ENCODE measurements at regions not wholly inside any gene's neighbourhood (a gene's known extent, or its start where the extent isn't known, plus 50 kb on each side); places are given as distances from the start of the nearest gene placed in this dataset.

DNA sequence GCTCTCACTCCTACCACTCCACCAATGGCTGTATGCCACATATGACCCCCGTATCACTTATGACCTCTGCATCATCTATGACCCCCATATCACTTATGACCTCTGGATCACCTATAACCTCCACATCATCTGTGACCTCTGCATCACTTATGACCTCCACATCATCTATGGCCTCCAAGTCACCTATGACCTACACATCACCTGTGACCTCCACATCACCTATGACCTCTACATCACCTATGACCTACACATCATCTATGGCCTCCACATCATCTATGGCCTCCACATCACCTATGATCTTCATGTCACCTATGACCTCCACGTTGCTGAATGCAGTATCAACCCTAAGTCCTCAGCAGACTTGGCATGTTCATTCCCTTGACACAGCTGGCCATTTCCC, 271.2 kb downstream of the MATN1 start:
- POLR2A ChIA-PET = no interaction called here
- no peak for DNase-seq (ENCODE audit: extremely low spot score)
- CTCF ChIA-PET = no interaction called here
- no peak for TF ChIP-seq NFRKB (IDR thresholded peaks at IDR 0.05)
- no peak for TF ChIP-seq LEF1 (IDR thresholded peaks at IDR 0.05; ENCODE audit: borderline replicate concordance)

DNA sequence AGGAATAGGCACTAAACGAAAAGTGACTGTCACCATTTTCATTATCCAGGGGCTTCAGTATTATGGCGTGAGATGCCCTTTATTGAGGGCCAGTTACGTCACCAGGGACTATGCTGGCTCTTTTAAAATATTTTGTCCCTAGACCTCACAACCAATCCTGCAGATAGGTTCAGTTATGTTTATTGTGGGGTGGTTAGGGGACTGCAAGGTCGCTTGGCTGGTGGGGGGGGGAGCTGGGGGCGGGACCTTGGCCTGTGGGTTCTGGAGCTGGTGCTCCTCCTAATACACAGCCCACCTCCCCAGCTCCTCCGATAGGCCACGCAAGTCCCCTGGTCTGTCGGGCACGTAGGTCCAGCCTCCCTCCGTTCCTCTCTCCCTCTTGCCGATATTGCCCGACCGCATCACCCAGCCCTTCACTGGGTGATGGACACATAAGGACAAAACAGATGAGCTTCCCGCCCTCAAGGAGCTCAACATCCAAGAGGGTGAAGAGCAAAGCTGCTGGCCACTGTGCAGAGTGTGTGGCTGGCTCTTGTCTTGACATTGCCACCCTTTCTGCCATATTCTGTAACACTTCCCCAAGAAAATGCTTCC, 271.8 kb downstream of the MATN1 start:
- TF ChIP-seq CTBP1 (IDR thresholded peaks at IDR 0.05; ENCODE audit: borderline replicate concordance) (no peak), NFRKB (IDR thresholded peaks at IDR 0.05) (no peak), LEF1 (IDR thresholded peaks at IDR 0.05; ENCODE audit: borderline replicate concordance) (no peak), ARNT (IDR thresholded peaks at IDR 0.05) (no peak), ZNF384 (IDR thresholded peaks at IDR 0.05) (no peak)
- ChIA-PET POLR2A (no interaction called here), CTCF (no interaction called here)
- no peak for DNase-seq (ENCODE audit: extremely low spot score)

DNA sequence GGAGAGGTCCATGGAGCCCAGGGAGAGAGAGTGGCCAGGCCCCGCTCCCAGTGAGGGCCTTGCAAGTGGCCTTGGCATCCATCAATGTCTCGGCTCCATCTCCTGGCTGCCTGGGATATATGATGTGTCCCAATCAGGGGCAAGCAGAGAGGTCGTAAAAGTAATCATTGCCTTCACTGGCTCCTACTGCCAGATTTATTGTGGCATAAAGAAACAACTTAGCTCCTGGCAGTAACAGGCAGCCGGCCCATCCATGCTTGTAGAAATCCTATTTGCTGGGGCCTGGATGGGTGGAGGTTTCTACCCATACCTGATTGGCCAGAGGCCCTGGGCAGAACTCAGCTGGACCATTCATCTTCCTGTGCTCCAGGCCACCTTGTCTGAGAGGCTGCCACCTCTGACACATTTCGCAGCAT, 272.6 kb downstream of the MATN1 start:
- CTCF ChIA-PET = no interaction called here
- TF ChIP-seq SP1 (IDR thresholded peaks at IDR 0.05) (no peak), ZNF384 (IDR thresholded peaks at IDR 0.05) (no peak), ELF4 (IDR thresholded peaks at IDR 0.05) (no peak), ARNT (IDR thresholded peaks at IDR 0.05) (no peak), FOXK2 (IDR thresholded peaks at IDR 0.05) (no peak), NFRKB (IDR thresholded peaks at IDR 0.05) (no peak)
- TF ChIP-seq, protein P1, sequence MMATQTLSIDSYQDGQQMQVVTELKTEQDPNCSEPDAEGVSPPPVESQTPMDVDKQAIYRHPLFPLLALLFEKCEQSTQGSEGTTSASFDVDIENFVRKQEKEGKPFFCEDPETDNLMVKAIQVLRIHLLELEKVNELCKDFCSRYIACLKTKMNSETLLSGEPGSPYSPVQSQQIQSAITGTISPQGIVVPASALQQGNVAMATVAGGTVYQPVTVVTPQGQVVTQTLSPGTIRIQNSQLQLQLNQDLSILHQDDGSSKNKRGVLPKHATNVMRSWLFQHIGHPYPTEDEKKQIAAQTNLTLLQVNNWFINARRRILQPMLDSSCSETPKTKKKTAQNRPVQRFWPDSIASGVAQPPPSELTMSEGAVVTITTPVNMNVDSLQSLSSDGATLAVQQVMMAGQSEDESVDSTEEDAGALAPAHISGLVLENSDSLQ (IDR thresholded peaks at IDR 0.05) = 0 out of 2 replicates have a peak, but pooled peaks have one; percentile 27
- no peak for DNase-seq (ENCODE audit: extremely low spot score)
- POLR2A ChIA-PET = no interaction called here

GRCh38 chr1:30450148-30450817, 273.1 kb downstream of the MATN1 start:
- ChIA-PET POLR2A (no interaction called here), CTCF (no interaction called here)
- no peak for DNase-seq (ENCODE audit: extremely low spot score)
- TF ChIP-seq ARNT (IDR thresholded peaks at IDR 0.05) (no peak), FOXK2 (IDR thresholded peaks at IDR 0.05) (no peak), LEF1 (IDR thresholded peaks at IDR 0.05; ENCODE audit: borderline replicate concordance) (no peak), CTBP1 (IDR thresholded peaks at IDR 0.05; ENCODE audit: borderline replicate concordance) (no peak), FOXM1 (IDR thresholded peaks at IDR 0.05; ENCODE audit: borderline replicate concordance) (no peak), L3MBTL2 (conservative IDR thresholded peaks at IDR 0.05) (no peak), TARDBP (IDR thresholded peaks at IDR 0.05) (no peak), HDGF (IDR thresholded peaks at IDR 0.05; ENCODE audit: borderline replicate concordance) (no peak), FOXA1 (IDR thresholded peaks at IDR 0.05) (no peak), ZNF384 (IDR thresholded peaks at IDR 0.05) (no peak), ELF4 (IDR thresholded peaks at IDR 0.05) (no peak), SUZ12 (IDR thresholded peaks at IDR 0.05) (no peak), NFRKB (IDR thresholded peaks at IDR 0.05) (no peak), BHLHE40 (IDR thresholded peaks at IDR 0.05; ENCODE audit: borderline replicate concordance) (no peak), SP1 (IDR thresholded peaks at IDR 0.05) (no peak)
- TF ChIP-seq, protein P1 (IDR thresholded peaks at IDR 0.05) = no peak

DNA sequence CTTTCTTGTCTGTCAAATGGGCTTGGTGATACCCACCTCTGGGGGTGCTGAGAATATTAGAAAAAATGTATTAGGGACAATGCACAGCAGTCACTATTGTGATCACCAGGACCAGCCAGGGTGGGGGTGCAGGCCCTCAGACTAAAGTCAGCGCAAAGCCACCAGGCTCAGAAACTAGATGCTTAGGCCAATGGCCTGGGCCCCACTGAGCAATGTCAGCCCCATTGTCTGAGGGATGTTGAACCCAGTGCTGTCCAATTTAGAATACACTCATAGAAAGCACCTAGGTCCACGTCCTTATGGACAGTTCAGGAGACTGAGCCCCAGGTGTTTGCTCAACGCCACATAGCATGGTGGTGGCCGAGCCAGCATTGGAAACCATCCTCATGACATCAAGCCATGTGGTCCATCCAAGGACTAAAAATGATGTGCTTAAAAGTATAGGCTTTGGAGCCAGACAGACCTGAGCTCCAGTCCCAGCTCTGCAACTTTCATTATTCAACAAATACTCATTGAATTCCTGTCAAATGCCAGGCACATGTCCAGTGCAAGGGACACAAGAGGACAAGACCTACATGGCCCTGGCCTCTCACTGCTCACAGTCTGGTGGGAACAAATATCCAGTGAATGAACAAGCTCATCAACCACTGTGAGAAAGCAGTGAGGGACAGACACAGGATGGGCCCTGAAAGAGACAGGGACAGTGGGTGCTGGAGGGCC, 273.8 kb downstream of the MATN1 start:
- no peak for TF ChIP-seq ZNF384 (IDR thresholded peaks at IDR 0.05)
- no peak for TF ChIP-seq FOXM1 (IDR thresholded peaks at IDR 0.05; ENCODE audit: borderline replicate concordance)
- no peak for TF ChIP-seq FOXA1 (IDR thresholded peaks at IDR 0.05)
- TF ChIP-seq SUZ12 (IDR thresholded peaks at IDR 0.05) = no peak
- no peak for TF ChIP-seq BHLHE40 (IDR thresholded peaks at IDR 0.05; ENCODE audit: borderline replicate concordance)
- no peak for TF ChIP-seq NFRKB (IDR thresholded peaks at IDR 0.05)
- no peak for TF ChIP-seq FOXK2 (IDR thresholded peaks at IDR 0.05)
- no peak for TF ChIP-seq CTBP1 (IDR thresholded peaks at IDR 0.05; ENCODE audit: borderline replicate concordance)
- no peak for TF ChIP-seq ARNT (IDR thresholded peaks at IDR 0.05)
- no peak for TF ChIP-seq ELF4 (IDR thresholded peaks at IDR 0.05)
- TF ChIP-seq L3MBTL2 (conservative IDR thresholded peaks at IDR 0.05) = no peak
- TF ChIP-seq, protein P1 (IDR thresholded peaks at IDR 0.05) = no peak
- no peak for TF ChIP-seq TARDBP (IDR thresholded peaks at IDR 0.05)
- TF ChIP-seq LEF1 (IDR thresholded peaks at IDR 0.05; ENCODE audit: borderline replicate concordance) = no peak
- no peak for TF ChIP-seq HDGF (IDR thresholded peaks at IDR 0.05; ENCODE audit: borderline replicate concordance)
- no peak for TF ChIP-seq SP1 (IDR thresholded peaks at IDR 0.05)
- ChIA-PET POLR2A (no interaction called here), CTCF (no interaction called here)
- DNase-seq (ENCODE audit: extremely low spot score) = peak; percentile 2

DNA sequence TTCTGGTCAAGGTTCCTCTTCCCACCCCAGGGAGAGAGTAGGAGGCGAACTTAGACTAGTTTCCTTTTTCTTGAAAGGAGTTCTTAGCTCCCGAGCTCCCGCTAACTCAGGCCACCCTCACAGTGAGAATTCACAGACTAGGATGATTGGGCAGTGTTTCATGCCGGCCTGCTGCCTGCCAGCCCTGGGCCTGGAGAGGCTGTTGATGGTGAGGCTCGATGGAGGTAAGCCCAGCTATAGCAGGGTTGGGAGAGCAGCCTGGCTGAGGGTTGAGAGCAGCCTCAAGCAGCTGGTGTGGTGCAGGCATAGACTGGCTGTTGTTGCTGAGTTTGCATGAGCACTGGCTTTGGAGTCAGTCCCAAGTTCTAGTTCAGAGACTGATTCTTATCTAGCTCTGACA, 274.4 kb downstream of the MATN1 start:
- CTCF ChIA-PET = no interaction called here
- POLR2A ChIA-PET = no interaction called here
- peak; percentile 4 for DNase-seq (ENCODE audit: extremely low spot score)
- TF ChIP-seq L3MBTL2 (conservative IDR thresholded peaks at IDR 0.05) = no peak
- no peak for TF ChIP-seq CTBP1 (IDR thresholded peaks at IDR 0.05; ENCODE audit: borderline replicate concordance)
- no peak for TF ChIP-seq BHLHE40 (IDR thresholded peaks at IDR 0.05; ENCODE audit: borderline replicate concordance)
- TF ChIP-seq HDGF (IDR thresholded peaks at IDR 0.05; ENCODE audit: borderline replicate concordance) = no peak
- no peak for TF ChIP-seq NFRKB (IDR thresholded peaks at IDR 0.05)
- TF ChIP-seq FOXM1 (IDR thresholded peaks at IDR 0.05; ENCODE audit: borderline replicate concordance) = no peak
- no peak for TF ChIP-seq SP1 (IDR thresholded peaks at IDR 0.05)
